GM12872 (cell line): ENCODE measurements at regions not wholly inside any gene's neighbourhood (a gene's known extent, or its start where the extent isn't known, plus 50 kb on each side); places are given as distances from the start of the nearest gene placed in this dataset.

ENCODE experiments used
- CTCF ChIP-seq: IDR thresholded peaks from 3 replicates; pipeline ENCODE4 v1.5.1; 2011; ENCODE audit warnings: low read depth, mild to moderate bottlenecking, low read length, moderate library complexity; ENCODE audit not compliant: insufficient read depth

DNA sequence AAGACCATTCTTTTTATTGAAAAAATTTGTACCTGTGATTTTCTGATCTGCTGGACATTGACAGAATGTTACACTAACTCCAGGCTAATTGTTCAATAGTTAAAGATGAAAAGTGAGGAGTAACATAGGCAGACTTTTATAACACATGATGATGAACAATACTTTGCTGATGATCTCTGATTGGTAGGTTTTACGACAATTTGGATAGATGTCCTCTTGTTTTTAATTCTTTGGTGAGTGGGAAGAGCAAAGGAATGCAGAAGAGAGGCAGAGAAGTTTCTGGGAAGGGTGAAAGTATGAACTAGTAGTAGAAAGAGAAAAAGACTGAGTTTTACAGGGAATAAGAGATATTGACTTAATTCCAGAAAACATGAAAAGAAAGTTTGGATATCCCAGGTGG is 267.3 kb upstream of the HAND2 start:
- no peak for TF ChIP-seq CTCF

- TF ChIP-seq CTCF = no peak
Observed at GRCh38 chr4:173794662-173795061, 264.6 kb upstream of the HAND2 start.

GRCh38 chr4:173793937-173794510 is 264.0 kb upstream of the HAND2 start:
- no peak for TF ChIP-seq CTCF

DNA sequence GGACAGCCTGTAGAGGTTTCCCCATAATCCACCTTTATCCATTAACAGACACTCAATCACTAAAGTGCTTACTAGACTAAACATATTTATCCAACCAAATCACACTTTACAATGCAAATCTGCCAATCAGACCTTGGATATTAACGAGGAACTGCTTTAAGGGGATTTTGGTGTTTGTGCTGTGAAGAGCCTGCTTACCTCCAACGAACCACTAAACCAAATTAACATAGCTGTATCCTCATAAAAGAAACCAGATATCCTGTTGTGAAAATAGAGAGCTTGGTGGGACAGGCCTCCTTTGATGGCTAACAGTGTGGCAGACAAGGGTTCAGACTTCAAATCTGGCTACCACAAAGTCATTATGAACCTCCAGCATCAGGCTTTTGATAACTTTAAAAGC is 252.6 kb upstream of the HAND2 start:
- no peak for TF ChIP-seq CTCF

DNA sequence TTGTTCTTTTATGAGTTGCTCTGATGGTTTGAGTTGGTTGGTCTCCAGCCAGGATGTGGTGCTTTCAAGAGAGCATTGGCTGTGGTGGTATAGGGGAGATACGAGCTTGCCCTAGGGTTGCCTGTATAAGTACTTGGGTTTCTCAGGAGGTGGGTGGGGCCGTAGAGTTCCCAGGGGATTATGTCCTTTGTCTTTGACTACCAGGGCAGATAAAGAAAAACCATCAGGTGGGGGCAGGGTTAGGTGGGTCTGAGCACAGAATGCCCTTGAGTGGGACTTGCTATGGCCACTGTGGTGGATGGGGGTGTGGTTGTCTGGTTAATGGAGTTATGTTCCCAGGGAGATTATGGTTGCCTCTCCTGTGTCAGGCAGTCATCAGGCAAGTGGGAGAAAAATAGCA is 247.9 kb upstream of the HAND2 start:
- TF ChIP-seq CTCF = no peak

- TF ChIP-seq CTCF = no peak
Observed at GRCh38 chr4:173777421-173777820, 247.4 kb upstream of the HAND2 start.

GRCh38 chr4:173769568-173769967 is 239.5 kb upstream of the HAND2 start:
- TF ChIP-seq CTCF = no peak
